ENCODE measurements at regions not wholly inside any gene's neighbourhood (a gene's known extent, or its start where the extent isn't known, plus 50 kb on each side); places are given as distances from the start of the nearest gene placed in this dataset.

GRCh38 chr13:59086147-59086546, 1077.6 kb downstream of the DIAPH3 start:
- no peak overlapping the region for H3K27ac ChIP-seq
- no peak overlapping the region for H3K4me3 ChIP-seq (ENCODE audit: low read depth, low read length)
- TF ChIP-seq, protein P1, sequence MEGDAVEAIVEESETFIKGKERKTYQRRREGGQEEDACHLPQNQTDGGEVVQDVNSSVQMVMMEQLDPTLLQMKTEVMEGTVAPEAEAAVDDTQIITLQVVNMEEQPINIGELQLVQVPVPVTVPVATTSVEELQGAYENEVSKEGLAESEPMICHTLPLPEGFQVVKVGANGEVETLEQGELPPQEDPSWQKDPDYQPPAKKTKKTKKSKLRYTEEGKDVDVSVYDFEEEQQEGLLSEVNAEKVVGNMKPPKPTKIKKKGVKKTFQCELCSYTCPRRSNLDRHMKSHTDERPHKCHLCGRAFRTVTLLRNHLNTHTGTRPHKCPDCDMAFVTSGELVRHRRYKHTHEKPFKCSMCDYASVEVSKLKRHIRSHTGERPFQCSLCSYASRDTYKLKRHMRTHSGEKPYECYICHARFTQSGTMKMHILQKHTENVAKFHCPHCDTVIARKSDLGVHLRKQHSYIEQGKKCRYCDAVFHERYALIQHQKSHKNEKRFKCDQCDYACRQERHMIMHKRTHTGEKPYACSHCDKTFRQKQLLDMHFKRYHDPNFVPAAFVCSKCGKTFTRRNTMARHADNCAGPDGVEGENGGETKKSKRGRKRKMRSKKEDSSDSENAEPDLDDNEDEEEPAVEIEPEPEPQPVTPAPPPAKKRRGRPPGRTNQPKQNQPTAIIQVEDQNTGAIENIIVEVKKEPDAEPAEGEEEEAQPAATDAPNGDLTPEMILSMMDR (IDR thresholded peaks at IDR 0.05; ENCODE audit: low read depth, low read length) = no peak
- H3K9me3 ChIP-seq (ENCODE audit: severe bottlenecking) = no peaks in the 10 kb centered on the region
- no peaks in the 10 kb centered on the region for H3K27me3 ChIP-seq (ENCODE audit: insufficient read depth, low read depth, severe bottlenecking)
- DNase-seq = no peak
- no peaks in the 10 kb centered on the region for H3K36me3 ChIP-seq

- no peak for DNase-seq
- Histone ChIP-seq H3K27ac (no peak overlapping the region), H3K36me3 (no peaks in the 10 kb centered on the region), H3K27me3 (ENCODE audit: insufficient read depth, low read depth, severe bottlenecking) (no peaks in the 10 kb centered on the region), H3K4me3 (ENCODE audit: low read depth, low read length) (no peak overlapping the region), H3K9me3 (ENCODE audit: severe bottlenecking) (no peaks in the 10 kb centered on the region)
- TF ChIP-seq, protein P1 (IDR thresholded peaks at IDR 0.05; ENCODE audit: low read depth, low read length) = no peak
Observed at GRCh38 chr13:59088716-59089115, 1075.0 kb downstream of the DIAPH3 start.

- Histone ChIP-seq H3K27me3 (ENCODE audit: insufficient read depth, low read depth, severe bottlenecking) (no peaks in the 10 kb centered on the region), H3K9me3 (ENCODE audit: severe bottlenecking) (no peaks in the 10 kb centered on the region), H3K4me3 (ENCODE audit: low read depth, low read length) (no peak overlapping the region), H3K36me3 (no peaks in the 10 kb centered on the region), H3K27ac (no peak overlapping the region)
- TF ChIP-seq, protein P1 (IDR thresholded peaks at IDR 0.05; ENCODE audit: low read depth, low read length) = no peak
- DNase-seq = no peak
Observed at GRCh38 chr13:59094181-59094580, 1069.5 kb downstream of the DIAPH3 start.

- H3K27ac ChIP-seq = no peak overlapping the region
- DNase-seq = no peak
- no peaks in the 10 kb centered on the region for H3K27me3 ChIP-seq (ENCODE audit: insufficient read depth, low read depth, severe bottlenecking)
- no peak overlapping the region for H3K4me3 ChIP-seq (ENCODE audit: low read depth, low read length)
- H3K9me3 ChIP-seq (ENCODE audit: severe bottlenecking) = no peaks in the 10 kb centered on the region
- no peaks in the 10 kb centered on the region for H3K36me3 ChIP-seq
- TF ChIP-seq, protein P1 (IDR thresholded peaks at IDR 0.05; ENCODE audit: low read depth, low read length) = no peak
Observed at GRCh38 chr13:59099182-59099974, 1064.3 kb downstream of the DIAPH3 start.

DNA sequence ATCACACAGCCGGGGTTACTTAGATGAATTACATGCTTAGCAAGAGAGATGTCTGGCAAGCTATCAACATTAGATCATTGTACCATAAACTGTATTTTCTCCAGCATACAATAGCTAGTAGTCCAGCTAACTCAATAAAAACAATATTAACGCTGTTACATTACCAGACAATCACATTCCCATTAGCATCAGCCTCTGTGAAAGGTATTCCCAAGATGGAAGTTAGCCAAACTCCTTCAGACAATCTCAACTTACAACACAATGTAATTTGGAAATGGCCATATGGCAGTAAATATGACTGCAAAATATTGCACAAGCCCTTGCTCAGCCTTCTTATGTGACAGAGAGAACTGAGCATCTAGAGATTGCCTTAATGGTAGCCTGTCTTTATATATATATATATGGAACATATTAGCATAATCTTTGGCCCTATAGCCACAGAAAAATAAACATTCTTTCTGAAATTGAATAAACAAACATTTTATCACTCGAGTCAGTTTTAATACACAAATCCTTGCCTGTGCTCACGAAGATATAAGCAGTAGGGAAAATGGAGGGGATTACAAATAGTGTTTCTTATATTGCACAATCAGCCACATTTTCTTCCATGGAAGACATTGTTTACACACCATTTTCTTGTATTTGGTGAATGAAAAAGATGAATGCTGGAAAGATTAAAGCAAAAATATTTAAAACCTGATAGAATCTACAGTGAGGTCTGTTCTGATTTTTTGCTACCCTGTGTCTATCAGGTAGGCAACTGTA, 1060.5 kb downstream of the DIAPH3 start:
- Histone ChIP-seq H3K4me3 (ENCODE audit: low read depth, low read length) (no peak overlapping the region), H3K27me3 (ENCODE audit: insufficient read depth, low read depth, severe bottlenecking) (no peaks in the 10 kb centered on the region), H3K9me3 (ENCODE audit: severe bottlenecking) (no peaks in the 10 kb centered on the region), H3K27ac (no peak overlapping the region), H3K36me3 (no peaks in the 10 kb centered on the region)
- TF ChIP-seq, protein P1 (IDR thresholded peaks at IDR 0.05; ENCODE audit: low read depth, low read length) = no peak
- no peak for DNase-seq

All from WERI-Rb-1 (cell line).